Lower lobe of right lung (tissue), 2 donors: ENCODE measurements at regions not wholly inside any gene's neighbourhood (a gene's known extent, or its start where the extent isn't known, plus 50 kb on each side); places are given as distances from the start of the nearest gene placed in this dataset.

Experiments used
- ATAC-seq, 2 donors: fragments of 200-7000 bp; cut with Tn5 transposase; one replicate each; pipeline ENCODE4 v1.9.1; 2020 to 2022; ENCODE audit warnings: mild to moderate bottlenecking in 2 of 2, moderate library complexity in 2 of 2
- DNase-seq: peaks from one replicate; pipeline ENCODE4 v3.0.0-alpha.2; 2020
- H3K27ac ChIP-seq: fragments of 200-600 bp; one replicate; pipeline ENCODE4 v1.8.0; 2022
- H3K27me3 ChIP-seq: fragments of 200-600 bp; one replicate; pipeline ENCODE4 v1.8.0; 2022; ENCODE audit warnings: low read depth
- H3K36me3 ChIP-seq: fragments of 200-600 bp; one replicate; pipeline ENCODE4 v1.8.0; 2022; ENCODE audit warnings: mild to moderate bottlenecking
- H3K4me1 ChIP-seq: fragments of 200-600 bp; one replicate; pipeline ENCODE4 v1.8.0; 2022
- H3K4me3 ChIP-seq: fragments of 200-600 bp; one replicate; pipeline ENCODE4 v1.8.0; 2022; ENCODE audit warnings: mild to moderate bottlenecking
- H3K9me3 ChIP-seq: fragments of 200-600 bp; one replicate; pipeline ENCODE4 v1.8.0; 2022
- CTCF ChIP-seq: fragments of 200-600 bp; IDR thresholded peaks from one replicate; pipeline ENCODE4 v1.8.0; 2022; ENCODE audit warnings: antibody characterized with exemption, mild to moderate bottlenecking
- intact Hi-C: fragments of 100-400 bp; cut with DNase I; formaldehyde crosslinking; loops from one replicate; pipeline ENCODE4 v1.11.0; 2022
- donor health status: DM: no; HTN: yes; CAD: no; lungs with severe emphysema.

DNA sequence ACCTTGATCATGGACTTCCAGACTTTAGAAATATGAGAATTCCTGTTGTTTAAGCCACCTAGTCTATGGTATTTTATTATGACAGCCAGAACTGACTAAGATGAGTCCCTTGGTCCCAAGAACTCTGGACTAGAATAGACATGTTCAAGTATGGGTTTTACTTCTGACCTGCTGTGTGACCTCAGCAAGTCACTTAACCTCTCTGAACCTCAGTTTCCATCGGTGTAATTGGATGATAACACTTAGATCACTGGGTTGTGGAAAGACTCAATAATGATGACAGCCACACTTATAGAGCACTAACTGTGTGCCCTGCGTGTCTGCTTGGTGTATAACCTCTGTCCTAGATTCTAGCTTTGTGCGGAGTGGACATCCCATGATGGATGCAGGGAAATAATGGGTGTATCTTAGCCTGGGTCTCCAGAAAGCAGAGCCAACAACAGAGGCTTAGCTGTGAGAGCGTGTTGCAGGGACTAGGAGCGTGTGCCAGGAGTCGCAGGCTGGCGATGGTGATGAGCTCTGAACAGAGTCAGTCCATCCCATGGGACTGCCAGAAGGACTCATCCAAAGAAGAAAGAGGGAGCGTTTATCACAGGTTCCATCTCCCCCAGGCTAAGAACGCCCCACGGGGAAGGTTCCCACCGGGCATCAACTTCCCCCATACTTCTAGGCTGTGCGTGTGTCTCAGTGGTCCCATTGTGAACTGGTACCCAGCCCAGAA lies 93.2 kb upstream of the TP53I11 start:
- DNase-seq = no peak
- no peak overlapping the region for H3K27ac ChIP-seq
- intact Hi-C loops = no loop called here
- H3K4me1 ChIP-seq = peaks cover 40% of the 10 kb centered on the region
- no peak overlapping the region for H3K4me3 ChIP-seq
- no peaks in the 10 kb centered on the region for H3K27me3 ChIP-seq
- H3K9me3 ChIP-seq = peaks cover 9% of the 10 kb centered on the region
- no peaks in the 10 kb centered on the region for H3K36me3 ChIP-seq
- no peak for TF ChIP-seq CTCF
- ATAC-seq = no peak

- Histone ChIP-seq H3K27me3 (no peaks in the 10 kb centered on the region), H3K27ac (peak overlapping the region; percentile 76), H3K4me1 (peaks cover 48% of the 10 kb centered on the region), H3K36me3 (no peaks in the 10 kb centered on the region), H3K4me3 (no peak overlapping the region), H3K9me3 (no peaks in the 10 kb centered on the region)
- peak; percentile 17 for TF ChIP-seq CTCF
- ATAC-seq (peak; percentile 76 to 79), DNase-seq (peak; percentile 74)
- intact Hi-C loops = no loop called here
Observed at GRCh38 chr11:45045683-45046471, 95.2 kb upstream of the TP53I11 start.

DNA sequence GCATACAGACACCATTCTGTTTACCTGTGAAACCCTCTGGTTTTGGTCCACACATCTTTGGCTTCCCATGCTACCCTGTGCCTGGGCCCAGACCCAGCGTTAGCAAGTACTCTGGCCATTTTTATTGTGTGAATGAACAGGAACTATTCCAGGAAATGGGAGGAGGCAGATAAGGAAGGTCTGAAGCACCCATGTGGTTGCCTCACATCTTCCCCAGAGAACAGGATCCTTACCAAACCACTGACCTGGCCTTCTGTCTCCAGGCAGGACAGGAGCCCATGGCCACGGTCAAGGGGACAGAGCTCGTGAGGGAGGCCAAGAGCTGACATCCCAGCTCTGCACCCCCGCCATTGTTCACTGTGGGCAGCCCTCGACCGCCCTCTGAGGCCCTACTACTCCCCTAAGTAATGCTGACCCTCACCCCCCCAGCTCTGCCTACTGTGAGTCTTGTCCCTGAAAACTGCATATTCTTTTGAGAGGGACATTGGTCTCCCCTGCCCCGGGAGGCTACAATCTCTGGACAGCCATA lies 97.7 kb upstream of the TP53I11 start:
- no peak for ATAC-seq
- H3K4me1 ChIP-seq = peaks cover 52% of the 10 kb centered on the region
- H3K4me3 ChIP-seq = no peak overlapping the region
- no peaks in the 10 kb centered on the region for H3K27me3 ChIP-seq
- TF ChIP-seq CTCF = no peak
- intact Hi-C loops = no loop called here
- no peaks in the 10 kb centered on the region for H3K36me3 ChIP-seq
- DNase-seq = no peak
- H3K27ac ChIP-seq = no peak overlapping the region
- H3K9me3 ChIP-seq = no peaks in the 10 kb centered on the region

- peaks cover 52% of the 10 kb centered on the region for H3K4me1 ChIP-seq
- no peak overlapping the region for H3K4me3 ChIP-seq
- DNase-seq (no peak), ATAC-seq (no peak)
- H3K27me3 ChIP-seq = no peaks in the 10 kb centered on the region
- no peaks in the 10 kb centered on the region for H3K9me3 ChIP-seq
- intact Hi-C loops = no loop called here
- no peaks in the 10 kb centered on the region for H3K36me3 ChIP-seq
- no peak for TF ChIP-seq CTCF
- no peak overlapping the region for H3K27ac ChIP-seq
Observed at GRCh38 chr11:45048870-45049691, 97.4 kb upstream of the PRDM11 start.

- ATAC-seq = no peak
- intact Hi-C loops = no loop called here
Observed at GRCh38 chr11:45050111-45050510, 96.3 kb upstream of the PRDM11 start.

More at GRCh38 chr11:45050111-45050510, 96.3 kb upstream of the PRDM11 start:
- TF ChIP-seq CTCF = no peak
- peaks cover 50% of the 10 kb centered on the region for H3K4me1 ChIP-seq
- no peak overlapping the region for H3K27ac ChIP-seq
- H3K9me3 ChIP-seq = no peaks in the 10 kb centered on the region
- no peaks in the 10 kb centered on the region for H3K27me3 ChIP-seq
- H3K4me3 ChIP-seq = no peak overlapping the region
- no peaks in the 10 kb centered on the region for H3K36me3 ChIP-seq
- no peak for DNase-seq
